ENCODE measurements at regions not wholly inside any gene's neighbourhood (a gene's known extent, or its start where the extent isn't known, plus 50 kb on each side); places are given as distances from the start of the nearest gene placed in this dataset.

GRCh38 chr2:19461504-19462255, 103.3 kb upstream of the OSR1 start:
- DNase-seq (ENCODE audit: low spot score) (no peak), FAIRE-seq (no peak)

DNA sequence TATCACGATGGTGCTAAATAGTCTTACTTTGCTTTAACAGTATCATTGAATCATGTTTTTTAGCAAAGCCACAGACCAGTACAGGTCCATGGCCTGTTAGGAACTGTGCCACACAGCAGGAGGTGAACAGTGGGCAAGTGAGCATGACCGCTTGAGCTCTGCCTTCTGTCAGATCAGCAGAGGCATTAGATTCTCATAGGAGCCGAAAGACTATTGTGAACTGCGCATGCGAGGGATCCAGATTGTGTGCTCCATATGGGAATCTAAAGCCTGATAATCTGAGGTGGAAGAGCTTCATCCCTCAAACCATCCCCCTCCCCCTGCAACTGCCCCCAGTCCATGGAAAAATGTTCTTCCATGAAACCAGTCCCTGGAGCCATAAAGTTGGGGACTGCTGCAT, 102.3 kb upstream of the OSR1 start:
- no peak for DNase-seq (ENCODE audit: low spot score)

GRCh38 chr2:19458427-19459003, 100.1 kb upstream of the OSR1 start:
- DNase-seq (ENCODE audit: low spot score): no peak
- FAIRE-seq: no peak

More for the DNA sequence above, 102.3 kb upstream of the OSR1 start:
- no peak for FAIRE-seq

GRCh38 chr2:19457809-19458208, 99.4 kb upstream of the OSR1 start:
- FAIRE-seq (no peak), DNase-seq (ENCODE audit: low spot score) (no peak)

GRCh38 chr2:19456705-19457309, 98.4 kb upstream of the OSR1 start:
- FAIRE-seq (no peak), DNase-seq (ENCODE audit: low spot score) (no peak)

GRCh38 chr2:19454125-19454524, 95.7 kb upstream of the OSR1 start:
- no peak for FAIRE-seq
- no peak for DNase-seq (ENCODE audit: low spot score)

GRCh38 chr2:19442731-19443130, 84.3 kb upstream of the OSR1 start:
- FAIRE-seq (no peak), DNase-seq (ENCODE audit: low spot score) (no peak)

DNA sequence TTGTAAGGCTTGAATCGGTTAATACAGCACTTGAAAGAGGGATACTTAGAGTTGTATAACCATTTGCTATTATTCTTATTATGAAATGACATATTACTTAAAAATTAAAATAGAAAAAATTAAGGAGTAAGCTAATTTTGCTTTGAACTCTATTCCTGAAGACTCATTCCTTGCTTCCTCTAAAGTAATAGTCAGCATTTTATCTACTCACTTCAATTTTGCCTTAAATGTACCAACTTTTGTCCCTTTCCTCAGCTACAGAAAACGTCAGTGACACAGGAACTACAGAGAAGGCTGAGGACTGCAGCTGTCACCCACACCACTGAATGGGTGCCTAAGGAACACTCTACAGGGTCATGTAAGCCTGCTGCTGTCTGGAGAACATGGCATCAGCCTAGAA, 80.7 kb upstream of the OSR1 start:
- no peak for FAIRE-seq
- DNase-seq (ENCODE audit: low spot score): no peak

DNA sequence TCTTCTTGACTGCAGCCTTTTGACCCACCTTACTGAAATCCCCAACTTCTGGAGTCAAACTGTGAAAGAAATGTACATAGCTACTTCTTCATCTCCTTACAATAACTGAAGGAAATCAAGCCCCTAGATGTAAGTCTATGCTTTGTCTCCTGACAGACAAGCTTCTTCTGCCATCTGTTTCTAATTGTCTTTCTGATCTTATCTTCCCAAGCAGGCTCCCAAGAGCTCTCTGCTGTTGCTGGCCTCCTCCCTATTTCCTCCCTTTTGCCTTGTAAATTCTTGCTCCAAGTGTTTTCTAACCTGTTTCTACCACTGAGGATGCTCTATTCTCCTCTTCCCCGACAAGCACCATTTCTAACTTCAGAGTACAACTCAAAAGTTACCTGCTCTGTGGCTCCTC, 77.4 kb upstream of the OSR1 start:
- no peak for DNase-seq (ENCODE audit: low spot score)
- no peak for FAIRE-seq

GRCh38 chr2:19434413-19434812, 76.0 kb upstream of the OSR1 start:
- FAIRE-seq (no peak), DNase-seq (ENCODE audit: low spot score) (no peak)

- no peak for DNase-seq (ENCODE audit: low spot score)
- no peak for FAIRE-seq
These were observed 68.5 kb upstream of the OSR1 start for GRCh38 chr2:19426941-19427340.

- FAIRE-seq (no peak), DNase-seq (ENCODE audit: low spot score) (no peak)
These were observed 67.7 kb upstream of the OSR1 start for GRCh38 chr2:19426144-19426543.

DNA sequence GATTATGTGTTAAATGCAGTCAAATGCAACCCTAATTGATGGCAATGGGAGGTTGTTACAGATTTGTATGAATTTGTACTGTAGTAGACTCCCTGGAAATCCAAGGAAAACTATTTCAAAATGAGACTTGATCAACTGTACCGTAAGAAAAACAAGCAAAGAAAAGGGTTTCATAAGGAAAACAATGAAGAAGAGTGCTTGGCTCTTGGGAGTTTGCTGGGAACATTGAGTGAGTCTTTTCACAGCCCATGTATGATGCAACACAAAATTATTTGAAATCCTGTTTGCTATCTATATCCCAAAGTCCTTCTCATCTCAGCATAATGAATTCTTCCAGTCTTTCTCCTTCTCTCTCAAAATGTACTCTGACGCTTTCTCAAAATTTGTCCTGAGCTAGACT, 67.0 kb upstream of the OSR1 start:
- FAIRE-seq: no peak
- DNase-seq (ENCODE audit: low spot score): no peak

DNA sequence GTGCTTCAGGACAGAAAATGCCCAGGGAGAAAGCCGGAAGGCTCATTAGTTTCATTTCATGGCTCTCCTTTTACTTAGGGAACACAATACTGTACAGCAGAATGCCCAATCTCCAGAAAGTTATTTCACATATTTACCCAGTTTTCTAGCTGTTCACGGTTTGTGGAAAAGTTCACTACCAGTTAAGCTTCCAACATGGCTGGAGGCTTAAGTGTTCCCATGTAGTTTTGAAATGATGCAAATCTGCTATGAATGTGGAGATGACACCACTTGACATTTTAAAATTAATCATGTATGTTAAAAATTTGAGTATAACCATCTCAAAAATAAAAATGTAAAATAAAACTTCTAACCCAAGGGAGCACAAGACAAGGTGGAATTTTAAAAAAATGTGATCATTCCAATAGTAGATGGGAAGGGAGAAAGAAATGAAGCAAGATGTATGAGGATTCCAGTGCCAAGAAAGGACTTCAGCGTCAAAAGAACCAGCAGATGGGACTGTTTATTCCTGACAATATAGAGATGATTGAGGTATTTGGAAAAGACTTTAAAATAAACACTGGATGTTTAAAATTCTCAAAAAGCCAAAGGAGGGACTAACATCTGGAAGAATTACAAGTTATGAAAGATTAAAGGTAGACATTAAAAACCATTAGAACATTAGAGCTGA, 60.9 kb upstream of the OSR1 start:
- DNase-seq (ENCODE audit: low spot score) (no peak), FAIRE-seq (no peak)

- FAIRE-seq (no peak), DNase-seq (ENCODE audit: low spot score) (no peak)
These were observed 58.6 kb upstream of the OSR1 start for GRCh38 chr2:19416784-19417684.

GRCh38 chr2:19416083-19416482, 57.7 kb upstream of the OSR1 start:
- FAIRE-seq: no peak
- DNase-seq (ENCODE audit: low spot score): no peak

- FAIRE-seq (no peak), DNase-seq (ENCODE audit: low spot score) (no peak)
These were observed 50.6 kb upstream of the OSR1 start for GRCh38 chr2:19409046-19409445.

DNA sequence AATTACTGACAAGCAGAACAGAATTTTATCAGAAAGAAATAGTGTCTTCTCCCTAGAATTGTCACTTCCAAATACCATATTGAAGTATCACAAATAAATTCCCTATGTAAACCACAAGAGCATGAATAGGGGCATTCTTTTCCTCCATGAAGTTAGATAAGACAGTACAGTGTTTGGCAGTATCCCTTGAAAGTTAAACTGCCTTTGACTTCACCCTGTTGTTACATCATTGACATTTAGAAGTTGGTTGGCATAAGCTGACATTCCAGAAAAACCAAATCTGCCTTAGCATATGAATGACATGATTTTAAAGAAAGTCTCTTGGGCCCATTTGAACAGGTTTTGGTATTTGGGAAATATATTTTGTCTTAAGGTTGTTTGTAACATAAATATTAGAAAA, 50.2 kb upstream of the OSR1 start:
- FAIRE-seq: no peak
- DNase-seq (ENCODE audit: low spot score): no peak
